WTC11 (cell line): ENCODE measurements at regions not wholly inside any gene's neighbourhood (a gene's known extent, or its start where the extent isn't known, plus 50 kb on each side); places are given as distances from the start of the nearest gene placed in this dataset.

Experiments used
- ATAC-seq: fragments of 200-7000 bp; cut with Tn5 transposase; 2 replicates; pipeline ENCODE4 v1.10.0; 2021; ENCODE audit warnings: mild to moderate bottlenecking, moderate library complexity
- CTCF ChIA-PET: fragments of 300-600 bp; sonication (Branson Sonifier 250); formaldehyde crosslinking; loops from one replicate; lab custom pipeline; 2021; ENCODE audit warnings: antibody characterized with exemption; lab: Charles Lee
- POLR2A ChIA-PET: fragments of 350-600 bp; sonication (Branson Sonifier 250); formaldehyde crosslinking; loops from one replicate; lab custom pipeline; 2021; ENCODE audit warnings: antibody characterized with exemption; lab: Charles Lee
- DNase-seq: peaks from one replicate; pipeline ENCODE4 v3.0.0; 2021; ENCODE audit warnings: low spot score
- H3K27ac Mint-ChIP-seq: 2 replicates; pipeline ENCODE4 v1.8.0; 2021; ENCODE audit warnings: mixed read lengths
- H3K27me3 Mint-ChIP-seq: 2 replicates; pipeline ENCODE4 v1.8.0; 2021; ENCODE audit warnings: low read depth, mild to moderate bottlenecking, moderate library complexity, mixed read lengths
- H3K36me3 Mint-ChIP-seq: 2 replicates; pipeline ENCODE4 v1.8.0; 2021; ENCODE audit warnings: mixed read lengths
- H3K4me1 Mint-ChIP-seq: 2 replicates; pipeline ENCODE4 v1.8.0; 2022; ENCODE audit warnings: mixed read lengths
- H3K4me3 Mint-ChIP-seq: 2 replicates; pipeline ENCODE4 v1.8.0; 2021; ENCODE audit warnings: mild to moderate bottlenecking, moderate library complexity, mixed read lengths
- H3K9me3 Mint-ChIP-seq: 2 replicates; pipeline ENCODE4 v1.8.0; 2021; ENCODE audit warnings: mixed read lengths
- ARID4B ChIP-seq: sonication (generic); formaldehyde crosslinking; IDR thresholded peaks from 2 replicates; pipeline ENCODE4 v1.8.0; 2023; ENCODE audit warnings: missing genetic modification reagents, mild to moderate bottlenecking, borderline replicate concordance
- ATF1 ChIP-seq: sonication (generic); formaldehyde crosslinking; IDR thresholded peaks from 2 replicates; pipeline ENCODE4 v1.8.1; 2023; ENCODE audit warnings: mild to moderate bottlenecking, moderate library complexity, missing genetic modification reagents
- ATF3 ChIP-seq: sonication (generic); formaldehyde crosslinking; conservative IDR thresholded peaks from 2 replicates; pipeline ENCODE4 v1.8.1; 2022; ENCODE audit warnings: mild to moderate bottlenecking, missing genetic modification reagents
- CREM ChIP-seq: sonication (generic); formaldehyde crosslinking; IDR thresholded peaks from 2 replicates; pipeline ENCODE4 v1.8.1; 2022; ENCODE audit warnings: mild to moderate bottlenecking, missing genetic modification reagents, moderate library complexity
- EMX1 ChIP-seq: fragments of 250-450 bp; sonication (Bioruptor Pico); IDR thresholded peaks from 2 replicates; pipeline ENCODE4 v1.8.0; 2021; ENCODE audit warnings: mild to moderate bottlenecking
- FOXK1 ChIP-seq: sonication (generic); formaldehyde crosslinking; IDR thresholded peaks from 2 replicates; pipeline ENCODE4 v1.8.0; 2022; ENCODE audit warnings: mild to moderate bottlenecking, moderate library complexity, missing genetic modification reagents
- FOXP1 ChIP-seq: sonication (generic); formaldehyde crosslinking; IDR thresholded peaks from 2 replicates; pipeline ENCODE4 v1.8.0; 2022; ENCODE audit warnings: missing genetic modification reagents, mild to moderate bottlenecking, moderate library complexity, borderline replicate concordance
- MLX ChIP-seq: sonication (generic); formaldehyde crosslinking; IDR thresholded peaks from 2 replicates; pipeline ENCODE4 v1.8.1; 2023; ENCODE audit warnings: mild to moderate bottlenecking, missing genetic modification reagents, moderate library complexity
- NFATC4 ChIP-seq: fragments of 250-450 bp; sonication (Bioruptor Pico); IDR thresholded peaks from 2 replicates; pipeline ENCODE4 v1.9.0; 2021; ENCODE audit warnings: mild to moderate bottlenecking
- NR1H2 ChIP-seq: sonication (generic); formaldehyde crosslinking; IDR thresholded peaks from 2 replicates; pipeline ENCODE4 v1.9.0; 2021; ENCODE audit warnings: mild to moderate bottlenecking, moderate library complexity, missing genetic modification reagents
- PRDM15 ChIP-seq: sonication (generic); formaldehyde crosslinking; IDR thresholded peaks from 2 replicates; pipeline ENCODE4 v1.8.0; 2022; ENCODE audit warnings: missing genetic modification reagents
- SOX15 ChIP-seq: fragments of 250-450 bp; sonication (Bioruptor Pico); IDR thresholded peaks from 2 replicates; pipeline ENCODE4 v1.9.0; 2021; ENCODE audit warnings: mild to moderate bottlenecking
- TP53 ChIP-seq: sonication (generic); formaldehyde crosslinking; IDR thresholded peaks from 2 replicates; pipeline ENCODE4 v1.8.1; 2023; ENCODE audit warnings: mild to moderate bottlenecking, missing genetic modification reagents
- ZNF121 ChIP-seq: sonication (generic); formaldehyde crosslinking; IDR thresholded peaks from 2 replicates; pipeline ENCODE4 v1.8.0; 2023; ENCODE audit warnings: missing genetic modification reagents
- ZNF138 ChIP-seq: sonication (generic); formaldehyde crosslinking; conservative IDR thresholded peaks from 2 replicates; pipeline ENCODE4 v1.8.1; 2022; ENCODE audit warnings: mild to moderate bottlenecking, moderate library complexity, missing genetic modification reagents
- ZNF232 ChIP-seq: sonication (generic); formaldehyde crosslinking; IDR thresholded peaks from 2 replicates; pipeline ENCODE4 v1.8.0; 2022; ENCODE audit warnings: mild to moderate bottlenecking, missing genetic modification reagents
- ZNF396 ChIP-seq: fragments of 250-450 bp; sonication (Bioruptor Pico); IDR thresholded peaks from 2 replicates; pipeline ENCODE4 v1.8.0; 2021; ENCODE audit warnings: mild to moderate bottlenecking, moderate library complexity, borderline replicate concordance
- TF ChIP-seq, protein P1 (sequence below): sonication (generic); formaldehyde crosslinking; IDR thresholded peaks from 2 replicates; pipeline ENCODE4 v1.8.0; 2022; ENCODE audit warnings: mild to moderate bottlenecking, missing genetic modification reagents
- TF ChIP-seq, protein P2 (sequence below): sonication (generic); formaldehyde crosslinking; IDR thresholded peaks from 2 replicates; pipeline ENCODE4 v1.8.0; 2022; ENCODE audit warnings: mild to moderate bottlenecking, missing genetic modification reagents
- TF ChIP-seq, protein P3 (sequence below): sonication (generic); formaldehyde crosslinking; IDR thresholded peaks from 2 replicates; pipeline ENCODE4 v1.8.1; 2022; ENCODE audit warnings: low read depth, missing genetic modification reagents, borderline replicate concordance

- TF ChIP-seq MLX (CRISPR knock-in tag): no peak
- no peak for TF ChIP-seq ZNF121 (CRISPR knock-in tag)
- no peak for TF ChIP-seq FOXP1 (CRISPR knock-in tag)
- no peak for TF ChIP-seq EMX1 (CRISPR knock-in tag)
- TF ChIP-seq, protein P1, sequence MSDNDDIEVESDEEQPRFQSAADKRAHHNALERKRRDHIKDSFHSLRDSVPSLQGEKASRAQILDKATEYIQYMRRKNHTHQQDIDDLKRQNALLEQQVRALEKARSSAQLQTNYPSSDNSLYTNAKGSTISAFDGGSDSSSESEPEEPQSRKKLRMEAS (CRISPR knock-in tag): no peak
- TF ChIP-seq, all 79 proteins: peak for 0
Observed at GRCh38 chr20:52071136-52071535, 120.4 kb downstream of the ZFP64 start (continued).

- Mint-ChIP-seq H3K36me3 (no peaks in the 10 kb centered on the region), H3K4me1 (peaks cover 16% of the 10 kb centered on the region), H3K27ac (no peak overlapping the region), H3K9me3 (no peaks in the 10 kb centered on the region), H3K4me3 (no peak overlapping the region), H3K27me3 (no peaks in the 10 kb centered on the region)
- ATAC-seq (no peak), DNase-seq (no peak)
- POLR2A ChIA-PET: interaction anchor here (0.5 kb wide), 1 partner anchor 400 kb away, joined by 4 read pairs; no protein-coding TSS in a partner anchor
- no peak for TF ChIP-seq FOXK1 (CRISPR knock-in tag)
- TF ChIP-seq PRDM15 (CRISPR knock-in tag): no peak
- TF ChIP-seq, protein P1 (CRISPR knock-in tag): no peak
- no peak for TF ChIP-seq MLX (CRISPR knock-in tag)
- no peak for TF ChIP-seq ZNF121 (CRISPR knock-in tag)
- TF ChIP-seq ZNF396 (CRISPR knock-in tag): no peak
- no peak for TF ChIP-seq ATF1 (CRISPR knock-in tag)
- TF ChIP-seq ZNF138 (CRISPR knock-in tag): no peak
- no peak for TF ChIP-seq CREM (CRISPR knock-in tag)
- TF ChIP-seq ZNF232 (CRISPR knock-in tag): no peak
- TF ChIP-seq, protein P2, sequence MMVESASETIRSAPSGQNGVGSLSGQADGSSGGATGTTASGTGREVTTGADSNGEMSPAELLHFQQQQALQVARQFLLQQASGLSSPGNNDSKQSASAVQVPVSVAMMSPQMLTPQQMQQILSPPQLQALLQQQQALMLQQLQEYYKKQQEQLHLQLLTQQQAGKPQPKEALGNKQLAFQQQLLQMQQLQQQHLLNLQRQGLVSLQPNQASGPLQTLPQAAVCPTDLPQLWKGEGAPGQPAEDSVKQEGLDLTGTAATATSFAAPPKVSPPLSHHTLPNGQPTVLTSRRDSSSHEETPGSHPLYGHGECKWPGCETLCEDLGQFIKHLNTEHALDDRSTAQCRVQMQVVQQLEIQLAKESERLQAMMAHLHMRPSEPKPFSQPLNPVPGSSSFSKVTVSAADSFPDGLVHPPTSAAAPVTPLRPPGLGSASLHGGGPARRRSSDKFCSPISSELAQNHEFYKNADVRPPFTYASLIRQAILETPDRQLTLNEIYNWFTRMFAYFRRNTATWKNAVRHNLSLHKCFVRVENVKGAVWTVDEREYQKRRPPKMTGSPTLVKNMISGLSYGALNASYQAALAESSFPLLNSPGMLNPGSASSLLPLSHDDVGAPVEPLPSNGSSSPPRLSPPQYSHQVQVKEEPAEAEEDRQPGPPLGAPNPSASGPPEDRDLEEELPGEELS: no peak
- TF ChIP-seq ARID4B (CRISPR knock-in tag): no peak
- TF ChIP-seq SOX15 (CRISPR knock-in tag): no peak
- TF ChIP-seq ATF3: no peak
- TF ChIP-seq TP53 (CRISPR knock-in tag): no peak
- TF ChIP-seq, protein P3, sequence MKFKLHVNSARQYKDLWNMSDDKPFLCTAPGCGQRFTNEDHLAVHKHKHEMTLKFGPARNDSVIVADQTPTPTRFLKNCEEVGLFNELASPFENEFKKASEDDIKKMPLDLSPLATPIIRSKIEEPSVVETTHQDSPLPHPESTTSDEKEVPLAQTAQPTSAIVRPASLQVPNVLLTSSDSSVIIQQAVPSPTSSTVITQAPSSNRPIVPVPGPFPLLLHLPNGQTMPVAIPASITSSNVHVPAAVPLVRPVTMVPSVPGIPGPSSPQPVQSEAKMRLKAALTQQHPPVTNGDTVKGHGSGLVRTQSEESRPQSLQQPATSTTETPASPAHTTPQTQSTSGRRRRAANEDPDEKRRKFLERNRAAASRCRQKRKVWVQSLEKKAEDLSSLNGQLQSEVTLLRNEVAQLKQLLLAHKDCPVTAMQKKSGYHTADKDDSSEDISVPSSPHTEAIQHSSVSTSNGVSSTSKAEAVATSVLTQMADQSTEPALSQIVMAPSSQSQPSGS (CRISPR knock-in tag): no peak
- TF ChIP-seq NFATC4 (CRISPR knock-in tag): no peak
- no peak for TF ChIP-seq NR1H2 (CRISPR knock-in tag)
- CTCF ChIA-PET: interaction anchor here (1.4 kb wide), 1 partner anchor 352 kb away, joined by 4 read pairs; no protein-coding TSS in a partner anchor
Observed at GRCh38 chr20:52064931-52065330, 126.6 kb downstream of the ZFP64 start.
